RWPE2 (cell line): ENCODE measurements at regions not wholly inside any gene's neighbourhood (a gene's known extent, or its start where the extent isn't known, plus 50 kb on each side); places are given as distances from the start of the nearest gene placed in this dataset.

Experiments used
- ATAC-seq: fragments of 200-7000 bp; cut with Tn5 transposase; 3 replicates; pipeline ENCODE4 v1.9.1; 2021; ENCODE audit warnings: low read depth
- DNase-seq: peaks from one replicate; pipeline ENCODE4 v3.0.0-alpha.2; 2020; ENCODE audit warnings: low spot score
- H3K27ac ChIP-seq: fragments of 450-650 bp; 2 replicates; pipeline ENCODE4 v1.5.1; 2017; ENCODE audit warnings: mild to moderate bottlenecking; ENCODE audit not compliant: poor library complexity, severe bottlenecking
- H3K27me3 ChIP-seq: fragments of 250-450 bp; sonication (Bioruptor Pico); 2 replicates; pipeline ENCODE4 v1.5.1; 2021; ENCODE audit warnings: mild to moderate bottlenecking, moderate library complexity; ENCODE audit not compliant: insufficient read depth, poor library complexity, severe bottlenecking
- H3K36me3 ChIP-seq: fragments of 250-450 bp; sonication (Bioruptor Pico); 2 replicates; pipeline ENCODE4 v1.5.1; 2020; ENCODE audit warnings: low read depth, mild to moderate bottlenecking, moderate library complexity
- H3K4me1 ChIP-seq: fragments of 250-450 bp; sonication (Bioruptor Pico); 2 replicates; pipeline ENCODE4 v1.5.1; 2021; ENCODE audit warnings: mild to moderate bottlenecking, moderate library complexity; ENCODE audit not compliant: insufficient read depth, poor library complexity, severe bottlenecking
- H3K4me3 ChIP-seq: fragments of 250-450 bp; sonication (Bioruptor Pico); 2 replicates; pipeline ENCODE4 v1.5.1; 2021; ENCODE audit warnings: mild to moderate bottlenecking, moderate library complexity; ENCODE audit not compliant: severe bottlenecking
- H3K9me3 ChIP-seq: fragments of 250-450 bp; sonication (Bioruptor Pico); 2 replicates; pipeline ENCODE4 v1.5.1; 2021; ENCODE audit warnings: mild to moderate bottlenecking, moderate library complexity; ENCODE audit not compliant: severe bottlenecking
- TF ChIP-seq, protein P1 (sequence below): fragments of 450-650 bp; IDR thresholded peaks from one replicate; pipeline ENCODE4 v1.5.1; 2017; ENCODE audit warnings: mild to moderate bottlenecking, moderate library complexity; ENCODE audit not compliant: poor library complexity, severe bottlenecking

DNA sequence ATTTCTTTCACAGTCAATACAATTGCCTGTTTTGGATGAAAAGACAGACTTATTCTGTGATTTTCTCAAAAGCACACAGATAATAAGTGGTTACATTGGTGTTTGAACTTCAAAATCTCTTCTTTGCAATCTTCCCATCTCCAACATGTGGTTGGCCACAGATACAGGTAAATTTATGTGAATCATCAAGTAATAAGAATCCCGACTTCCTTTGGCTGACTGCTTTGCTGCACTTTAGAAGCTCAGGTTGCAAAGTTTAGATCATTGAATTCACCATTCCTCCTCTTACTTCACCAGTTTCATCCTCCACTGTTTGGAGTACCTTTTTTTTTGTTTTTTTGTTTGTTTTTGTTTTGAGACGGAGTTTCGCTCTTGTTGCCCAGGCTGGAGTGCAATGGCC is 56.5 kb upstream of the ADRB2 start:
- H3K4me1 ChIP-seq, result peaks cover 19% of the 10 kb centered on the region
- no peaks in the 10 kb centered on the region for H3K36me3 ChIP-seq
- DNase-seq, result no peak
- H3K27ac ChIP-seq, result no peak overlapping the region
- no peak for ATAC-seq
- TF ChIP-seq, protein P1, sequence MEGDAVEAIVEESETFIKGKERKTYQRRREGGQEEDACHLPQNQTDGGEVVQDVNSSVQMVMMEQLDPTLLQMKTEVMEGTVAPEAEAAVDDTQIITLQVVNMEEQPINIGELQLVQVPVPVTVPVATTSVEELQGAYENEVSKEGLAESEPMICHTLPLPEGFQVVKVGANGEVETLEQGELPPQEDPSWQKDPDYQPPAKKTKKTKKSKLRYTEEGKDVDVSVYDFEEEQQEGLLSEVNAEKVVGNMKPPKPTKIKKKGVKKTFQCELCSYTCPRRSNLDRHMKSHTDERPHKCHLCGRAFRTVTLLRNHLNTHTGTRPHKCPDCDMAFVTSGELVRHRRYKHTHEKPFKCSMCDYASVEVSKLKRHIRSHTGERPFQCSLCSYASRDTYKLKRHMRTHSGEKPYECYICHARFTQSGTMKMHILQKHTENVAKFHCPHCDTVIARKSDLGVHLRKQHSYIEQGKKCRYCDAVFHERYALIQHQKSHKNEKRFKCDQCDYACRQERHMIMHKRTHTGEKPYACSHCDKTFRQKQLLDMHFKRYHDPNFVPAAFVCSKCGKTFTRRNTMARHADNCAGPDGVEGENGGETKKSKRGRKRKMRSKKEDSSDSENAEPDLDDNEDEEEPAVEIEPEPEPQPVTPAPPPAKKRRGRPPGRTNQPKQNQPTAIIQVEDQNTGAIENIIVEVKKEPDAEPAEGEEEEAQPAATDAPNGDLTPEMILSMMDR, result no peak
- H3K27me3 ChIP-seq, result no peaks in the 10 kb centered on the region
- H3K9me3 ChIP-seq, result no peaks in the 10 kb centered on the region
- H3K4me3 ChIP-seq, result no peak overlapping the region

DNA sequence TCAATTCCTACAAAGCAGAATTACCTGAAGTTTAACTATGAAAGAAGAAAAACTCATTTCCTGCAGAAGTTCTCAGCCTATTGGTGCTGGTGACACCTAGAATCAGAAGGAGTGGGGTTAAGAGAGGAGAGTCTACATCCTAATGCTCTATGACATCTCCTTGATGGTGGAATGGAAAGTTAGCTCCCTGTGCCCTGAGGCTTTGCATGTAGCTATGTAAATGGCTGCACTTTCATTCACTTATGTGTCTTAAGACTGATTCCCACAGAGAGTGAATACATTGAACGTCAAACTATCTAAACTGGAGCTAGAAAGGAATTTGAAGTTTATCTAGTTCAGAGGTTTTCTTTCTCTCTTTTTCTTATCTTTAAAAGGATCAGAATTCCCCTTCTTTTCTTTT is 52.1 kb upstream of the ADRB2 start:
- ATAC-seq (no peak), DNase-seq (no peak)
- TF ChIP-seq, protein P1, result no peak
- H3K27me3 ChIP-seq, result no peaks in the 10 kb centered on the region
- no peaks in the 10 kb centered on the region for H3K36me3 ChIP-seq
- H3K27ac ChIP-seq, result no peak overlapping the region
- no peak overlapping the region for H3K4me3 ChIP-seq
- H3K9me3 ChIP-seq, result no peaks in the 10 kb centered on the region
- peaks cover 24% of the 10 kb centered on the region for H3K4me1 ChIP-seq

DNA sequence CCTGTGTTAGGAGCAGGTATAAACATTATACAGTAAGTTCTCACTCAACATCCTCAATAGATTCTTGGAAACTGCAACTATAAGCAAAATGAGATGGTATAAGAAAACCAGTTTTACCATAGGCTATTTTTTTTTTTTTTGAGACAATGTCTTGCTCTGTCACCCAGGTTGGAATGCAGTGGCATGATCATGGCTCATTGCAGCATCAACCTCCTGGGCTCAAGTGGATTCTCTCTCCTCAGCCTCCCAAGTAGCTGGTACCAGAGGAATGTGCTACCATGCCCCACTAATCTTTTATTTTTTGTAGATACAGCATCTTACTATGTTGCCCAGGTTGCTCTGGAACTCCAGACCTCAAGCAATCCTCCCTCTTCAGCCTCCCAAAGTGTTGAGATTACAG is 50.1 kb upstream of the ADRB2 start:
- DNase-seq (no peak), ATAC-seq (no peak)
- Histone ChIP-seq H3K27ac (peak overlapping the region; percentile 31), H3K9me3 (no peaks in the 10 kb centered on the region), H3K36me3 (no peaks in the 10 kb centered on the region), H3K27me3 (no peaks in the 10 kb centered on the region), H3K4me3 (no peak overlapping the region), H3K4me1 (peaks cover 17% of the 10 kb centered on the region)
- TF ChIP-seq, protein P1, result no peak
